ENCODE measurements at regions not wholly inside any gene's neighbourhood (a gene's known extent, or its start where the extent isn't known, plus 50 kb on each side); places are given as distances from the start of the nearest gene placed in this dataset.

DNA sequence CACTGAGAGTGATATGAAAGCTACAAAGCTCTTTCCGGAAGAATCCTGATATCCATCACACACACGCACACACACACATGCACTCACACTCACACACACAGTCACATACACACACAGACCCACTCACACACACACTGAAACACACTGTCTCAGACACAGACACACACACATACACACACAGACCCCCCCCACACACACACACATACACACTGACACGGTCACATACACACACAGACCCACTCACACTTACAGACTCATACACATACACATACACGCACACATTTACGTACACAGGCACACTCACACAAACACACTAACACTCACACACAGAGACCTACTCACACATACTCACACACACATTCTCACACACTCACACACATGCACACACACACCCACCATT, 58.6 kb downstream of the LIG4 start:
- H3K9me3 Mint-ChIP-seq: peaks cover 9% of the 10 kb centered on the region
- no peaks in the 10 kb centered on the region for H3K4me1 Mint-ChIP-seq
- no peak overlapping the region for H3K27ac Mint-ChIP-seq (ENCODE audit: unreplicated experiment)
- H3K27me3 Mint-ChIP-seq (ENCODE audit: low read depth): no peaks in the 10 kb centered on the region
- H3K4me3 Mint-ChIP-seq: no peak overlapping the region
- no peak for DNase-seq (ENCODE audit: low read depth, low spot score)
- H3K36me3 Mint-ChIP-seq (ENCODE audit: low read depth): no peaks in the 10 kb centered on the region
- TF ChIP-seq, protein P1, sequence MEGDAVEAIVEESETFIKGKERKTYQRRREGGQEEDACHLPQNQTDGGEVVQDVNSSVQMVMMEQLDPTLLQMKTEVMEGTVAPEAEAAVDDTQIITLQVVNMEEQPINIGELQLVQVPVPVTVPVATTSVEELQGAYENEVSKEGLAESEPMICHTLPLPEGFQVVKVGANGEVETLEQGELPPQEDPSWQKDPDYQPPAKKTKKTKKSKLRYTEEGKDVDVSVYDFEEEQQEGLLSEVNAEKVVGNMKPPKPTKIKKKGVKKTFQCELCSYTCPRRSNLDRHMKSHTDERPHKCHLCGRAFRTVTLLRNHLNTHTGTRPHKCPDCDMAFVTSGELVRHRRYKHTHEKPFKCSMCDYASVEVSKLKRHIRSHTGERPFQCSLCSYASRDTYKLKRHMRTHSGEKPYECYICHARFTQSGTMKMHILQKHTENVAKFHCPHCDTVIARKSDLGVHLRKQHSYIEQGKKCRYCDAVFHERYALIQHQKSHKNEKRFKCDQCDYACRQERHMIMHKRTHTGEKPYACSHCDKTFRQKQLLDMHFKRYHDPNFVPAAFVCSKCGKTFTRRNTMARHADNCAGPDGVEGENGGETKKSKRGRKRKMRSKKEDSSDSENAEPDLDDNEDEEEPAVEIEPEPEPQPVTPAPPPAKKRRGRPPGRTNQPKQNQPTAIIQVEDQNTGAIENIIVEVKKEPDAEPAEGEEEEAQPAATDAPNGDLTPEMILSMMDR (conservative IDR thresholded peaks at IDR 0.05): no peak

DNA sequence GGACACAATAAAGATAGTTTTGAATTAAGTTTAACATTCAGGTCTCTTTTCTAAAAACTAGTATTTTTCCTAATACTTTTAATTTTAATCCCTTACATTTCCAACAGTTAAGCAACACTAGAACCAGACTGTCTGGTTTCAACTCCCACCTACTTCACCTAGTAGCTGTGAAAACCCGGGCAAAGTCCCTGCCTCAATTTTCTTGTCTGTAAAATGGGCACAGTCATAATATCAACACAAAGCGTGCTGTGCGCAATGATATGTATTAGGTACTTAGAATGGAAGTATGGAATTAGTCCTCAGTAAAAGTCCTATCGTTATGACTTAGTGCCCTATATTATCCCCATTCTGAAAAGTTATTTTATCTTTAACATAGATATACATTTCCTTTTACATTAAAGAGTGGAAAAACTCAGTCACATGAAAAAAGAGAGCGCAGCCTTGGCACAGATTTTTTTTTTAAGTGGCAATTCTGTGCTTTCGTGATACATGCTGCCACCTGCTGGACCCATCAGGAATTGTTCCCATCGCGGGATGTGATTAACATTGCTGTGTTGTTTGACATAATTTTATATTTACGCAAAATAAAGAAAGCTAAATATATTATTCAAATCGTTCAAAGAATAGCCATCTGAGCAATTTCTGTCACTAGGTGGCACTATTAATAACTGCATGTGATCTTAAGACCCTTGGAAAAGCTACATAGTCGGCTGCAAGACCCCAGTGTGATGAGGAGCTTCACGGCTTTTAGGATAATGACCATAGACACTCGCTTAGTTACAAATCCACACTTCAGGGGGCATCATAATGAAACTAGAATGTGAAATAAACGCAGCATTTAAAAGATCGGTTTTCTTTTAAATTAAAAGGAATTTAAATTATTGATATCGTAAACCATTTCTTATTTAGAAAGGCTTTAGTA, 59.9 kb downstream of the LIG4 start:
- Mint-ChIP-seq H3K9me3 (peaks cover 7% of the 10 kb centered on the region), H3K36me3 (ENCODE audit: low read depth) (no peaks in the 10 kb centered on the region), H3K4me3 (no peak overlapping the region), H3K27ac (ENCODE audit: unreplicated experiment) (no peak overlapping the region), H3K27me3 (ENCODE audit: low read depth) (no peaks in the 10 kb centered on the region), H3K4me1 (no peaks in the 10 kb centered on the region)
- TF ChIP-seq, protein P1 (conservative IDR thresholded peaks at IDR 0.05): peak; percentile 93
- peak; percentile 65 for DNase-seq (ENCODE audit: low read depth, low spot score)

DNA sequence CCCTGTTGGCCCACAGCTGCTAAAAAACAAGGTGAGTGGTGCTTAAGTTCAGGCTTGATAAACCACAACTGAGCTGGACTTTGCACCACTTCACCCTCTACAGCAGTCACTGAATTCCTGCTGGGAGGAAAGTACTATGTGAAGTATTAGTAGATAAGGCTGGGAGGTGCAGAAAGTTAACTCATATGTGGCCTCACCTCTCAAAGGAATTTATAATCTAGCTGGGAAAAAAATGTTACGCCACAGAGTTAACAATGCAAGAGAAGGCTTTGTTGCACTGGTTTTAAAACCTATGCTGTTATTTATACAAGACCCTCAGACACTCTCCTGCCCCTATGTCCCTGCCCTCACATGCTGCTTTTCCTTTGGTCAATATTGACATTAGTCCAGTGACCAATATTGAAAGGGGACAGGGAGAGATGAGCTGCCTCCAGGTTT, 60.9 kb downstream of the LIG4 start:
- TF ChIP-seq, protein P1 (conservative IDR thresholded peaks at IDR 0.05): no peak
- no peak overlapping the region for H3K4me3 Mint-ChIP-seq
- H3K36me3 Mint-ChIP-seq (ENCODE audit: low read depth): no peaks in the 10 kb centered on the region
- no peaks in the 10 kb centered on the region for H3K4me1 Mint-ChIP-seq
- H3K27ac Mint-ChIP-seq (ENCODE audit: unreplicated experiment): no peak overlapping the region
- H3K9me3 Mint-ChIP-seq: peaks cover 4% of the 10 kb centered on the region
- H3K27me3 Mint-ChIP-seq (ENCODE audit: low read depth): no peaks in the 10 kb centered on the region
- DNase-seq (ENCODE audit: low read depth, low spot score): no peak

DNA sequence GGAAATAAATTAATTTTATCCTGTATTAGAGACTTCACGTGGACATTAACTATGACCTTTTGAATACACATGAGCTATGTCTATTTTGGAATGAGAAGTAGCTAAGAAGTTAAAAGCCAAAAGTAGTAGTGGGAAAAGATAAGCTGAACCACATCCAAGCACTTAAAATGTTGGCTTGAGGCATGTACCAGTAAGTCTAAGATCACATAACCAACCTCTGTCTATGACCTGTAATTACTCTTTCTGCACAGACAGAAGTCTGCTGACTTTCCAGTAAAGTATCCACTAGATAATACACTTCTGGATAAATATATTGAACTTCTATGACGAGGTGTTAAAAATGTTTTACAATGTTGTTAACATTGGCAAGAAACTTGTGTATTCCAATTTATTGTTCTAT, 68.7 kb downstream of the LIG4 start:
- no peaks in the 10 kb centered on the region for H3K4me1 Mint-ChIP-seq
- peaks cover 7% of the 10 kb centered on the region for H3K27me3 Mint-ChIP-seq (ENCODE audit: low read depth)
- no peaks in the 10 kb centered on the region for H3K36me3 Mint-ChIP-seq (ENCODE audit: low read depth)
- no peak overlapping the region for H3K27ac Mint-ChIP-seq (ENCODE audit: unreplicated experiment)
- H3K9me3 Mint-ChIP-seq: peaks cover 4% of the 10 kb centered on the region
- no peak overlapping the region for H3K4me3 Mint-ChIP-seq
- DNase-seq (ENCODE audit: low read depth, low spot score): no peak
- TF ChIP-seq, protein P1 (conservative IDR thresholded peaks at IDR 0.05): no peak

DNA sequence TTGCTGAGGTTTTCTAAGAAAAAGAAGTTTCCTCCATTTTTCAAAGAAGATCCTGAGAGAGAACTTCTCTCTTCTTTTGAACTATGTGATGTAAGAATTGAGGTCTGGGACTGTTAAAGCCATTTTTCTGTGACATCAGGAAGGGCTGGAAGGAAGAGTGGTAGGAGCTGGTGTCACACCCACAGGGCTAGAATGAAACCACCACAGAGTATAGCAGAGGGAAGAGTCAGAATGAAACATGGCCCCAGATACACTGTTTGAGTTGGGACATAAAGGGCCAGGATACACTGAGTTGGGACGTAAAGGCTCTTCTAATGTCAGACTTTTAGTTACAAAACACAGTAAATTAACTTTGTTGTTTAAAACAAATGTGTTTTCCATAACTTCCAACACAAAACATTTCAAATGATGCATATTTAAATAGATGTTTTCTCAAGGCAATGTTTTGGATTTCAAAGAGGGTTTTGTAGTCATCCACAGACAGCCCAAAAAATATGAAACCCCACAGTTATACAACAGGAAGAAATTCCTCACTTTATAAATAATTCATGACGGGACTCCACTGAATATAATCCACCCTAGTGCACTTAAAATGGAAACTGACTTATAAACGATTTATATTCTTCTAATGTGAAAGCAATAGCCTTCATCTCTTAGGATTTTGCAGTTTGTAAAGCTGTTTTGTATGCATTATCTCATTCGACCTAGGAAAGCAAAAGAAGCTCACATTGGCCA, 72.5 kb downstream of the LIG4 start:
- DNase-seq (ENCODE audit: low read depth, low spot score): no peak
- H3K4me1 Mint-ChIP-seq: no peaks in the 10 kb centered on the region
- H3K27me3 Mint-ChIP-seq (ENCODE audit: low read depth): peaks cover 6% of the 10 kb centered on the region
- TF ChIP-seq, protein P1 (conservative IDR thresholded peaks at IDR 0.05): no peak
- peaks cover 3% of the 10 kb centered on the region for H3K9me3 Mint-ChIP-seq
- no peak overlapping the region for H3K27ac Mint-ChIP-seq (ENCODE audit: unreplicated experiment)
- H3K36me3 Mint-ChIP-seq (ENCODE audit: low read depth): no peaks in the 10 kb centered on the region
- no peak overlapping the region for H3K4me3 Mint-ChIP-seq

All from neural crest cell (in vitro differentiated cells).